H1 (cell line): ENCODE measurements at regions not wholly inside any gene's neighbourhood (a gene's known extent, or its start where the extent isn't known, plus 50 kb on each side); places are given as distances from the start of the nearest gene placed in this dataset.

ENCODE experiments used
- CTCF ChIA-PET: fragments of 300-600 bp; sonication (Branson Sonifier 250); formaldehyde crosslinking; loops from one replicate; lab custom pipeline; 2021; ENCODE audit not compliant: partially characterized antibody; lab: Charles Lee
- POLR2A ChIA-PET: fragments of 300-600 bp; sonication (Branson Sonifier 250); formaldehyde crosslinking; loops from one replicate; lab custom pipeline; 2021; ENCODE audit warnings: inconsistent platforms; ENCODE audit not compliant: partially characterized antibody; lab: Charles Lee
- DNase-seq, 2 experiments: peaks; one replicate each; pipeline versions ENCODE4 v3.0.0 to v3.0.0-alpha.2; 2010 to 2022; ENCODE audit warnings: low spot score in 2 of 2, low read depth in 1 of 2, mixed read lengths in 1 of 2
- FAIRE-seq: peaks from 2 replicates; lab custom pipeline; 2011; peaks lifted over from hg19 to GRCh38; lab: Jason Lieb, UNC
- H2AFZ ChIP-seq: 2 replicates; pipeline ENCODE4 v1.8.1; 2012; ENCODE audit warnings: low read length, inconsistent platforms
- H2AK5ac ChIP-seq: 2 replicates; pipeline ENCODE4 v1.6.1; 2013; ENCODE audit warnings: low read depth, low read length
- H2BK120ac ChIP-seq: replicated peaks from 2 replicates; pipeline ENCODE3; 2013; ENCODE audit warnings: low read depth, low read length, inconsistent platforms
- H2BK12ac ChIP-seq: 2 replicates; pipeline ENCODE4 v1.6.1; 2013; ENCODE audit warnings: low read depth, low read length
- H2BK15ac ChIP-seq: 2 replicates; pipeline ENCODE4 v1.6.1; 2013; ENCODE audit warnings: low read length
- H2BK20ac ChIP-seq: 2 replicates; pipeline ENCODE4 v1.6.1; 2013; ENCODE audit warnings: low read length
- H2BK5ac ChIP-seq: 2 replicates; pipeline ENCODE4 v1.6.1; 2013; ENCODE audit warnings: low read depth, low read length
- H3K14ac ChIP-seq: 2 replicates; pipeline ENCODE4 v1.6.1; 2013; ENCODE audit warnings: inconsistent platforms; ENCODE audit not compliant: insufficient read length
- H3K18ac ChIP-seq: 2 replicates; pipeline ENCODE4 v1.6.1; 2013; ENCODE audit warnings: low read length; ENCODE audit errors: extremely low read depth
- H3K23ac ChIP-seq: 2 replicates; pipeline ENCODE4 v1.6.1; 2013; ENCODE audit warnings: inconsistent platforms; ENCODE audit not compliant: insufficient read length
- H3K23me2 ChIP-seq: 2 replicates; pipeline ENCODE4 v1.6.1; 2013; ENCODE audit warnings: low read depth, low read length
- H3K27ac ChIP-seq: 2 replicates; pipeline ENCODE4 v1.6.1; 2011; ENCODE audit warnings: low read depth, low read length, inconsistent platforms
- H3K27me3 ChIP-seq, 4 experiments: replicated peaks in 1 of 4; 1 replicate in 1 of 4; 2 replicates in 3 of 4; pipeline versions ENCODE4 v1.6.1 to v1.8.1; 2011 to 2013; ENCODE audit warnings: low read length in 3 of 4, mild to moderate bottlenecking in 3 of 4, inconsistent platforms in 2 of 4, mixed read lengths in 2 of 4, moderate library complexity in 1 of 4; ENCODE audit not compliant: control insufficient read depth in 3 of 4, insufficient read depth in 3 of 4; ENCODE audit errors: extremely low read depth in 1 of 4
- H3K36me3 ChIP-seq, 4 experiments: 2 replicates each; pipeline versions ENCODE4 v1.6.1 to v1.8.1; 2011 to 2013; ENCODE audit warnings: mild to moderate bottlenecking in 4 of 4, low read length in 3 of 4, moderate library complexity in 2 of 4, control low read depth in 1 of 4, inconsistent platforms in 1 of 4; ENCODE audit not compliant: insufficient read depth in 4 of 4, control insufficient read depth in 2 of 4
- H3K4ac ChIP-seq: replicated peaks from 2 replicates; pipeline ENCODE3; 2013; ENCODE audit warnings: low read length, low read depth, mixed read lengths, inconsistent platforms; ENCODE audit not compliant: insufficient read length
- H3K4me1 ChIP-seq, 4 experiments: replicated peaks in 1 of 4; 1 replicate in 1 of 4; 2 replicates in 3 of 4; pipeline versions ENCODE4 v1.6.1 to v1.8.1; 2011 to 2013; ENCODE audit warnings: low read length in 3 of 4, inconsistent platforms in 2 of 4, mixed read lengths in 1 of 4; ENCODE audit not compliant: insufficient read depth in 4 of 4, control insufficient read depth in 3 of 4
- H3K4me2 ChIP-seq, 2 experiments: 2 replicates each; pipeline versions ENCODE4 v1.6.1 to v1.8.1; 2011 to 2013; ENCODE audit warnings: low read depth in 2 of 2, low read length in 2 of 2, control low read depth in 1 of 2, inconsistent platforms in 1 of 2, mild to moderate bottlenecking in 1 of 2; ENCODE audit not compliant: insufficient read depth in 1 of 2
- H3K4me3 ChIP-seq, 4 experiments: fragments of 200-600, 300-600 bp in 1 of 4; sonication (generic), shearing (Covaris generic), sonication (Bioruptor Twin) in 1 of 4; 2 replicates each; pipeline versions ENCODE4 v1.5.1 to v1.8.1; 2011 to 2016; ENCODE audit warnings: low read length in 4 of 4, low read depth in 3 of 4, control low read depth in 2 of 4, inconsistent platforms in 2 of 4, mild to moderate bottlenecking in 2 of 4, mixed read lengths in 1 of 4, moderate library complexity in 1 of 4; ENCODE audit not compliant: insufficient read depth in 2 of 4; ENCODE audit errors: extremely low read depth in 1 of 4
- H3K56ac ChIP-seq: replicated peaks from 2 replicates; pipeline ENCODE3; 2013; ENCODE audit warnings: low read depth, mild to moderate bottlenecking, mixed read lengths, low read length, inconsistent platforms; ENCODE audit not compliant: insufficient read length
- H3K79me1 ChIP-seq: 2 replicates; pipeline ENCODE4 v1.6.1; 2013; ENCODE audit warnings: low read depth, low read length, control low read depth
- H3K79me2 ChIP-seq, 2 experiments: 2 replicates each; pipeline versions ENCODE4 v1.6.1 to v1.8.1; 2012 to 2013; ENCODE audit warnings: low read length in 2 of 2, mild to moderate bottlenecking in 2 of 2, inconsistent platforms in 1 of 2; ENCODE audit not compliant: insufficient read depth in 2 of 2, control insufficient read depth in 1 of 2
- H3K9ac ChIP-seq, 4 experiments: replicated peaks in 1 of 4; 1 replicate in 1 of 4; 2 replicates in 3 of 4; pipeline versions ENCODE4 v1.6.1 to v1.8.1; 2011 to 2013; ENCODE audit warnings: low read depth in 3 of 4, low read length in 3 of 4, control low read depth in 2 of 4, mild to moderate bottlenecking in 2 of 4, moderate library complexity in 2 of 4, inconsistent platforms in 1 of 4; ENCODE audit errors: extremely low read depth in 1 of 4
- H3K9me3 ChIP-seq, 2 experiments: 2 replicates each; pipeline versions ENCODE4 v1.6.1 to v1.8.1; 2012 to 2013; ENCODE audit warnings: mild to moderate bottlenecking in 2 of 2, moderate library complexity in 2 of 2, control low read depth in 1 of 2, inconsistent platforms in 1 of 2, low read depth in 1 of 2, low read length in 1 of 2, mixed read lengths in 1 of 2; ENCODE audit not compliant: insufficient read depth in 2 of 2
- H4K20me1 ChIP-seq, 2 experiments: replicated peaks in 1 of 2; 2 replicates each; pipeline versions ENCODE3 to v1.8.1; 2011 to 2013; ENCODE audit warnings: inconsistent platforms in 2 of 2, low read length in 2 of 2, mild to moderate bottlenecking in 1 of 2; ENCODE audit not compliant: insufficient read depth in 2 of 2, control insufficient read depth in 1 of 2
- H4K5ac ChIP-seq: 2 replicates; pipeline ENCODE4 v1.6.1; 2013; ENCODE audit warnings: low read length, low read depth, mixed read lengths, inconsistent platforms; ENCODE audit not compliant: insufficient read length
- H4K8ac ChIP-seq: 2 replicates; pipeline ENCODE4 v1.8.0; 2013; ENCODE audit warnings: mild to moderate bottlenecking, moderate library complexity, low read length, inconsistent platforms; ENCODE audit not compliant: insufficient read depth; ENCODE audit errors: extremely low read depth
- H4K91ac ChIP-seq: replicated peaks from 2 replicates; pipeline ENCODE3; 2013; ENCODE audit warnings: low read length, mixed read lengths, inconsistent platforms; ENCODE audit not compliant: insufficient read length
- CHD1 ChIP-seq: IDR thresholded peaks from 2 replicates; pipeline ENCODE4 v1.6.1; 2012; ENCODE audit warnings: low read depth, low read length, improper control_type of control experiment
- CHD2 ChIP-seq: IDR thresholded peaks from 2 replicates; pipeline ENCODE4 v1.6.1; 2012; ENCODE audit warnings: low read length, improper control_type of control experiment
- RFX5 ChIP-seq: IDR thresholded peaks from 2 replicates; pipeline ENCODE4 v1.6.1; 2011; ENCODE audit warnings: low read depth, low read length, improper control_type of control experiment, borderline replicate concordance
- SIRT6 ChIP-seq: IDR thresholded peaks from one replicate; pipeline ENCODE4 v1.7.1; 2012; ENCODE audit warnings: low read length, inconsistent platforms
- SP4 ChIP-seq: IDR thresholded peaks from 2 replicates; pipeline ENCODE4 v1.6.1; 2012; ENCODE audit warnings: low read length, inconsistent platforms
- WGBS, 2 experiments: shearing (Covaris generic) in 1 of 2; methylation state at CpG; one replicate each; pipeline versions ENCODE4 v1.1.6 to v1.1.7; 2013 to 2015; ENCODE audit warnings: low lambda C conversion rate in 2 of 2, mixed read lengths in 2 of 2, inconsistent platforms in 1 of 2, low coverage in 1 of 2, missing lambda C conversion rate in 1 of 2; ENCODE audit not compliant: insufficient replicate concordance in 2 of 2, insufficient coverage in 1 of 2, insufficient read length in 1 of 2; ENCODE audit errors: extremely low coverage in 1 of 2, missing lambda C conversion rate in 1 of 2; 5-methylcytosine and 5-hydroxymethylcytosine counted together

- Histone ChIP-seq H3K27ac (no peak overlapping the region), H4K5ac (no peak overlapping the region), H3K79me1 (no peaks in the 10 kb centered on the region), H3K23me2 (no peaks in the 10 kb centered on the region), H3K79me2 (no peaks in the 10 kb centered on the region), H2BK20ac (no peak overlapping the region), H2BK120ac (no peak overlapping the region), H3K9me3 (no peaks in the 10 kb centered on the region), H2BK15ac (no peak overlapping the region), H4K91ac (no peak overlapping the region), H2AK5ac (no peak overlapping the region), H3K4me2 (no peak overlapping the region), H4K20me1 (no peaks in the 10 kb centered on the region), H3K18ac (no peak overlapping the region), H3K27me3 (no peaks in the 10 kb centered on the region), H3K9ac (no peak overlapping the region), H3K4ac (no peak overlapping the region), H2BK5ac (no peak overlapping the region), H3K4me3 (no peak overlapping the region), H4K8ac (no peak overlapping the region), H3K14ac (no peak overlapping the region), H2AFZ (no peak overlapping the region), H3K56ac (no peak overlapping the region), H3K36me3 (no peaks in the 10 kb centered on the region), H2BK12ac (no peak overlapping the region), H3K4me1 (peaks cover 0 to 3% (median 0%) of the 10 kb centered on the region in 4 experiments; a peak in 1 of 7 replicates), H3K23ac (no peak overlapping the region)
- DNase-seq (no peak), FAIRE-seq (no peak)
- ChIA-PET POLR2A (no interaction called here), CTCF (no interaction called here)
- no peak for TF ChIP-seq SIRT6
- no peak for TF ChIP-seq CHD2
- TF ChIP-seq SP4, result no peak
- TF ChIP-seq CHD1, result no peak
- no peak for TF ChIP-seq RFX5
- WGBS, 2 experiments, result 88% methylated on average over 3 of the region's 3 CpGs; no CpG with 5 or more reads in 1 of the 2 experiments
These were observed 316.8 kb upstream of the GBE1 start for GRCh38 chr3:82078246-82078645.
